DND-41 (cell line): ENCODE measurements at regions not wholly inside any gene's neighbourhood (a gene's known extent, or its start where the extent isn't known, plus 50 kb on each side); places are given as distances from the start of the nearest gene placed in this dataset.

Experiments
- EZH2 ChIP-seq: IDR thresholded peaks from 3 replicates; pipeline ENCODE4 v1.6.1; 2012; ENCODE audit warnings: borderline replicate concordance, low read depth, mild to moderate bottlenecking, moderate library complexity, low read length, inconsistent platforms; ENCODE audit not compliant: severe bottlenecking
- TF ChIP-seq, protein P1 (sequence below): IDR thresholded peaks from 2 replicates; pipeline ENCODE4 v1.5.1; 2012; ENCODE audit warnings: borderline replicate concordance, low read length, moderate library complexity, mild to moderate bottlenecking; ENCODE audit not compliant: poor library complexity, severe bottlenecking; ENCODE audit errors: extremely low read depth

DNA sequence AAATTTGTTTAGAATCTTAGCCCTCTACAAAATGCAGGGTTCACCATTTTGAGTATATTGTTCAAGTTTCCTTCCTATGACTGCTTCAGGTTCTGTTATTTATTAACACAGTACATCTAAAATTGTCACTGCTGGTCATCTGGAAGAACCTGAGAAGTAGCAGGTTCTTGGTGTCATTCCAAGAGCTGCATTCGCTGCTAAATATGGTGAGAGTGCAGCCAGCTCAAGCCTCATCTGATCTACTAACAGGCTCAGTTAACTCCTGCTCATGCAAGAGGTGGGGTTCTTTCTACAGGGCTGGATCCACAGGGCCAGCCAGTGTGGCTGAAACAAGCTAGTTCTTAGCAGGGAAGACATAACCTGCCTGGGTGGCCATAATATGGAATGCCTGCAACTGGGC lies 1946.1 kb downstream of the TP53TG3F start:
- TF ChIP-seq EZH2, result no peak
- TF ChIP-seq, protein P1, sequence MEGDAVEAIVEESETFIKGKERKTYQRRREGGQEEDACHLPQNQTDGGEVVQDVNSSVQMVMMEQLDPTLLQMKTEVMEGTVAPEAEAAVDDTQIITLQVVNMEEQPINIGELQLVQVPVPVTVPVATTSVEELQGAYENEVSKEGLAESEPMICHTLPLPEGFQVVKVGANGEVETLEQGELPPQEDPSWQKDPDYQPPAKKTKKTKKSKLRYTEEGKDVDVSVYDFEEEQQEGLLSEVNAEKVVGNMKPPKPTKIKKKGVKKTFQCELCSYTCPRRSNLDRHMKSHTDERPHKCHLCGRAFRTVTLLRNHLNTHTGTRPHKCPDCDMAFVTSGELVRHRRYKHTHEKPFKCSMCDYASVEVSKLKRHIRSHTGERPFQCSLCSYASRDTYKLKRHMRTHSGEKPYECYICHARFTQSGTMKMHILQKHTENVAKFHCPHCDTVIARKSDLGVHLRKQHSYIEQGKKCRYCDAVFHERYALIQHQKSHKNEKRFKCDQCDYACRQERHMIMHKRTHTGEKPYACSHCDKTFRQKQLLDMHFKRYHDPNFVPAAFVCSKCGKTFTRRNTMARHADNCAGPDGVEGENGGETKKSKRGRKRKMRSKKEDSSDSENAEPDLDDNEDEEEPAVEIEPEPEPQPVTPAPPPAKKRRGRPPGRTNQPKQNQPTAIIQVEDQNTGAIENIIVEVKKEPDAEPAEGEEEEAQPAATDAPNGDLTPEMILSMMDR, result no peak
